Activated CD8-positive, alpha-beta T cell treated with anti-CD3 and anti-CD28 coated beads for 36 hours (primary cell): ENCODE measurements at regions not wholly inside any gene's neighbourhood (a gene's known extent, or its start where the extent isn't known, plus 50 kb on each side); places are given as distances from the start of the nearest gene placed in this dataset.

Source experiments
- ATAC-seq: fragments of 200-7000 bp; cut with Tn5 transposase; one replicate; pipeline ENCODE4 v1.10.0; 2021; ENCODE audit warnings: mild to moderate bottlenecking, moderate library complexity
- CTCF ChIA-PET: fragments of 350-600 bp; sonication (Branson Sonifier 250); formaldehyde crosslinking; loops from one replicate; lab custom pipeline; 2021; ENCODE audit warnings: antibody characterized with exemption; lab: Charles Lee
- POLR2A ChIA-PET: fragments of 350-600 bp; sonication (Branson Sonifier 250); formaldehyde crosslinking; loops from one replicate; lab custom pipeline; 2021; ENCODE audit warnings: antibody characterized with exemption; lab: Charles Lee
- DNase-seq: peaks from one replicate; pipeline ENCODE4 v3.0.0-alpha.2; 2020
- H3K27ac Mint-ChIP-seq: one replicate; pipeline ENCODE4 v1.8.0; 2021; ENCODE audit warnings: mild to moderate bottlenecking, mixed read lengths
- H3K27me3 Mint-ChIP-seq: one replicate; pipeline ENCODE4 v1.8.0; 2021; ENCODE audit warnings: mixed read lengths
- H3K36me3 Mint-ChIP-seq: one replicate; pipeline ENCODE4 v1.8.0; 2021; ENCODE audit warnings: low read depth, mixed read lengths
- H3K4me1 Mint-ChIP-seq: one replicate; pipeline ENCODE4 v1.8.0; 2021; ENCODE audit warnings: low read depth, mixed read lengths
- H3K4me3 Mint-ChIP-seq: one replicate; pipeline ENCODE4 v1.8.0; 2021; ENCODE audit warnings: mild to moderate bottlenecking, moderate library complexity, mixed read lengths
- H3K9me3 Mint-ChIP-seq: one replicate; pipeline ENCODE4 v1.8.0; 2021; ENCODE audit warnings: mixed read lengths
- intact Hi-C: fragments of 100-400 bp; cut with micrococcal nuclease; formaldehyde crosslinking; loops from one replicate; pipeline ENCODE4 v1.10.0; 2022
- TF ChIP-seq, protein P1 (sequence below): fragments of 200-600 bp; IDR thresholded peaks from one replicate; pipeline ENCODE4 v1.8.0; 2022; ENCODE audit warnings: antibody characterized with exemption, mild to moderate bottlenecking

- Mint-ChIP-seq H3K27ac (no peak overlapping the region), H3K4me1 (no peaks in the 10 kb centered on the region), H3K4me3 (no peak overlapping the region), H3K27me3 (no peaks in the 10 kb centered on the region), H3K36me3 (no peaks in the 10 kb centered on the region), H3K9me3 (peaks cover 23% of the 10 kb centered on the region)
- POLR2A ChIA-PET, result no interaction called here
- intact Hi-C loops, result no loop called here
- CTCF ChIA-PET, result interaction anchor here (0.8 kb wide), 1 partner anchor 22 kb away, joined by 3 read pairs; no protein-coding TSS in a partner anchor
- ATAC-seq (no peak), DNase-seq (no peak)
- TF ChIP-seq, protein P1, sequence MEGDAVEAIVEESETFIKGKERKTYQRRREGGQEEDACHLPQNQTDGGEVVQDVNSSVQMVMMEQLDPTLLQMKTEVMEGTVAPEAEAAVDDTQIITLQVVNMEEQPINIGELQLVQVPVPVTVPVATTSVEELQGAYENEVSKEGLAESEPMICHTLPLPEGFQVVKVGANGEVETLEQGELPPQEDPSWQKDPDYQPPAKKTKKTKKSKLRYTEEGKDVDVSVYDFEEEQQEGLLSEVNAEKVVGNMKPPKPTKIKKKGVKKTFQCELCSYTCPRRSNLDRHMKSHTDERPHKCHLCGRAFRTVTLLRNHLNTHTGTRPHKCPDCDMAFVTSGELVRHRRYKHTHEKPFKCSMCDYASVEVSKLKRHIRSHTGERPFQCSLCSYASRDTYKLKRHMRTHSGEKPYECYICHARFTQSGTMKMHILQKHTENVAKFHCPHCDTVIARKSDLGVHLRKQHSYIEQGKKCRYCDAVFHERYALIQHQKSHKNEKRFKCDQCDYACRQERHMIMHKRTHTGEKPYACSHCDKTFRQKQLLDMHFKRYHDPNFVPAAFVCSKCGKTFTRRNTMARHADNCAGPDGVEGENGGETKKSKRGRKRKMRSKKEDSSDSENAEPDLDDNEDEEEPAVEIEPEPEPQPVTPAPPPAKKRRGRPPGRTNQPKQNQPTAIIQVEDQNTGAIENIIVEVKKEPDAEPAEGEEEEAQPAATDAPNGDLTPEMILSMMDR, result no peak
Observed at GRCh38 chr14:62439210-62439609, 606.0 kb downstream of the KCNH5 start.

- TF ChIP-seq, protein P1, result no peak
- Mint-ChIP-seq H3K4me3 (no peak overlapping the region), H3K27ac (no peak overlapping the region), H3K4me1 (no peaks in the 10 kb centered on the region), H3K27me3 (no peaks in the 10 kb centered on the region), H3K9me3 (peaks cover 25% of the 10 kb centered on the region), H3K36me3 (no peaks in the 10 kb centered on the region)
- ChIA-PET CTCF (no interaction called here), POLR2A (no interaction called here)
- no peak for DNase-seq
- intact Hi-C loops, result loop anchor here (2.0 kb wide), 1 partner anchor 55 kb away; no protein-coding TSS in a partner anchor
- no peak for ATAC-seq
Observed at GRCh38 chr14:62443796-62444195, 601.5 kb downstream of the KCNH5 start.

GRCh38 chr14:62445570-62445969, 599.7 kb downstream of the KCNH5 start:
- H3K4me3 Mint-ChIP-seq, result no peak overlapping the region
- H3K9me3 Mint-ChIP-seq, result peaks cover 16% of the 10 kb centered on the region
- intact Hi-C loops, result loop anchor here (2.0 kb wide), 1 partner anchor 53 kb away; no protein-coding TSS in a partner anchor
- TF ChIP-seq, protein P1, result no peak
- no peak overlapping the region for H3K27ac Mint-ChIP-seq
- ChIA-PET POLR2A (no interaction called here), CTCF (no interaction called here)
- no peaks in the 10 kb centered on the region for H3K4me1 Mint-ChIP-seq
- ATAC-seq (no peak), DNase-seq (no peak)
- H3K36me3 Mint-ChIP-seq, result no peaks in the 10 kb centered on the region
- H3K27me3 Mint-ChIP-seq, result no peaks in the 10 kb centered on the region

DNA sequence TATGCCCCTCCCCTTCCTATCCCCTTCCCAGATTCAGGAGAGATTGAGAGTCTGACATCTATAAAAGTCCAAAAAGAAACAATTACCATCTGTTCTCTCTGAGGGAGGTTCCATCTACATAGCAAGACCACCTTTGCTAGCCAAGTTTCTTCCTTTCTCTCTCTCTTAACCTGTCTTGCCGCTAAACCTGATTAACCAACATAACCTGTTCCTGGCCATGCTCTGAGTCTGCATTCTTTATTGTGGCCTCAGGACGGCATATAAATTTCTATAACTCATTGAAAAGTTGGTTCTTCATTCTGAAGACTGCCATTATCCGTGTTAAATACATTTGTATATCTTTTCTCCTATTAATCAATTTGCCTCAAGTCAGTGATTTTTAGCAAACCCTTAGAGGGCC, 594.0 kb downstream of the KCNH5 start:
- no peak overlapping the region for H3K4me3 Mint-ChIP-seq
- TF ChIP-seq, protein P1, result no peak
- H3K9me3 Mint-ChIP-seq, result peaks cover 7% of the 10 kb centered on the region
- ChIA-PET POLR2A (no interaction called here), CTCF (no interaction called here)
- H3K27ac Mint-ChIP-seq, result no peak overlapping the region
- intact Hi-C loops, result no loop called here
- no peaks in the 10 kb centered on the region for H3K36me3 Mint-ChIP-seq
- ATAC-seq (no peak), DNase-seq (no peak)
- no peaks in the 10 kb centered on the region for H3K27me3 Mint-ChIP-seq
- no peaks in the 10 kb centered on the region for H3K4me1 Mint-ChIP-seq

- H3K4me1 Mint-ChIP-seq, result no peaks in the 10 kb centered on the region
- H3K27me3 Mint-ChIP-seq, result no peaks in the 10 kb centered on the region
- TF ChIP-seq, protein P1, result no peak
- ChIA-PET CTCF (no interaction called here), POLR2A (no interaction called here)
- H3K36me3 Mint-ChIP-seq, result no peaks in the 10 kb centered on the region
- ATAC-seq, result no peak
- no peak for DNase-seq
- H3K4me3 Mint-ChIP-seq, result no peak overlapping the region
- no peak overlapping the region for H3K27ac Mint-ChIP-seq
- intact Hi-C loops, result no loop called here
- peaks cover 2% of the 10 kb centered on the region for H3K9me3 Mint-ChIP-seq
Observed at GRCh38 chr14:62453226-62453625, 592.0 kb downstream of the KCNH5 start.
